TTC549 (cell line): ENCODE measurements at regions not wholly inside any gene's neighbourhood (a gene's known extent, or its start where the extent isn't known, plus 50 kb on each side); places are given as distances from the start of the nearest gene placed in this dataset.
"Not testable (repeated sequence)": the region's sequence is repeated elsewhere in the genome, so short reads cannot be mapped to it uniquely, and the experiment has no call there.

Experiments
- FAIRE-seq: peaks from 2 replicates; lab custom pipeline; 2012; peaks lifted over from hg19 to GRCh38; lab: Jason Lieb, UNC

GRCh38 chr5:42949348-42950115 lies 90.6 kb downstream of the ANXA2R start:
- no peak for FAIRE-seq

GRCh38 chr5:42948961-42949347 lies 91.2 kb downstream of the ANXA2R start:
- FAIRE-seq: no peak

GRCh38 chr5:42944989-42945388 lies 95.1 kb downstream of the ANXA2R start:
- no peak for FAIRE-seq

- FAIRE-seq: no peak
Measured at GRCh38 chr5:42943931-42944631, 96.0 kb downstream of the ANXA2R start.

- no peak for FAIRE-seq
Measured at GRCh38 chr5:42940853-42941252, 99.3 kb downstream of the ANXA2R start.

- not testable (repeated sequence) for FAIRE-seq
Measured at GRCh38 chr5:42932011-42932410, 108.1 kb downstream of the ANXA2R start.

GRCh38 chr5:42931451-42931850 lies 108.7 kb downstream of the ANXA2R start:
- FAIRE-seq: not testable (repeated sequence)

- no peak for FAIRE-seq
Measured at GRCh38 chr5:42930934-42931333, 109.2 kb downstream of the ANXA2R start.

- FAIRE-seq: no peak
Measured at GRCh38 chr5:42929871-42930270, 110.2 kb downstream of the ANXA2R start.

- no peak for FAIRE-seq
Measured at GRCh38 chr5:42927730-42928129, 112.4 kb downstream of the ANXA2R start.

- no peak for FAIRE-seq
Measured at GRCh38 chr5:42924686-42925085, 113.0 kb upstream of the SELENOP start.

GRCh38 chr5:42924226-42924625 lies 112.5 kb upstream of the SELENOP start:
- FAIRE-seq: no peak

GRCh38 chr5:42923710-42924109 lies 112.0 kb upstream of the SELENOP start:
- no peak for FAIRE-seq

GRCh38 chr5:42919600-42919999 lies 107.9 kb upstream of the SELENOP start:
- no peak for FAIRE-seq

- FAIRE-seq: no peak
Measured at GRCh38 chr5:42915306-42915866, 103.7 kb upstream of the SELENOP start.

- FAIRE-seq: peak; percentile 31
Measured at GRCh38 chr5:42912184-42912798, 100.6 kb upstream of the SELENOP start.

- no peak for FAIRE-seq
Measured at GRCh38 chr5:42908509-42909488, 97.1 kb upstream of the SELENOP start.

- no peak for FAIRE-seq
Measured at GRCh38 chr5:42908086-42908485, 96.4 kb upstream of the SELENOP start.

GRCh38 chr5:42905827-42906226 lies 94.1 kb upstream of the SELENOP start:
- FAIRE-seq: no peak

GRCh38 chr5:42900734-42901133 lies 89.0 kb upstream of the SELENOP start:
- FAIRE-seq: no peak

- no peak for FAIRE-seq
Measured at GRCh38 chr5:42898760-42899159, 87.1 kb upstream of the SELENOP start.

- no peak for FAIRE-seq
Measured at GRCh38 chr5:42896523-42896922, 84.8 kb upstream of the SELENOP start.
